MV-4-11 (cell line): ENCODE measurements at regions not wholly inside any gene's neighbourhood (a gene's known extent, or its start where the extent isn't known, plus 50 kb on each side); places are given as distances from the start of the nearest gene placed in this dataset.

Experiments
- DNase-seq: peaks from one replicate; lab custom pipeline; 2025; lab: John Stamatoyannopoulos, UW

- no peak for DNase-seq
Measured at GRCh38 chr18:2424420-2424819, 146.9 kb downstream of the METTL4 start.

GRCh38 chr18:2425426-2426317 lies 145.6 kb downstream of the METTL4 start:
- no peak for DNase-seq

GRCh38 chr18:2430191-2430590 lies 141.1 kb downstream of the METTL4 start:
- DNase-seq: no peak

GRCh38 chr18:2431806-2432205 lies 139.5 kb downstream of the METTL4 start:
- DNase-seq: no peak

- no peak for DNase-seq
Measured at GRCh38 chr18:2433366-2433765, 137.9 kb downstream of the METTL4 start.

GRCh38 chr18:2441544-2441943 lies 129.8 kb downstream of the METTL4 start:
- no peak for DNase-seq

- peak; percentile 64 for DNase-seq
Measured at GRCh38 chr18:2442006-2442405, 129.3 kb downstream of the METTL4 start.

- no peak for DNase-seq
Measured at GRCh38 chr18:2442726-2443275, 128.5 kb downstream of the METTL4 start.

- peak; percentile 75 for DNase-seq
Measured at GRCh38 chr18:2444201-2444875, 127.0 kb downstream of the METTL4 start.

GRCh38 chr18:2448565-2449151 lies 122.6 kb downstream of the METTL4 start:
- DNase-seq: peak; percentile 80

GRCh38 chr18:2451556-2451955 lies 119.7 kb downstream of the METTL4 start:
- no peak for DNase-seq

GRCh38 chr18:2459886-2460285 lies 111.4 kb downstream of the METTL4 start:
- DNase-seq: no peak

- no peak for DNase-seq
Measured at GRCh38 chr18:2466978-2467377, 104.3 kb downstream of the METTL4 start.

GRCh38 chr18:2468051-2468450 lies 103.3 kb downstream of the METTL4 start:
- DNase-seq: no peak

- DNase-seq: no peak
Measured at GRCh38 chr18:2471523-2471922, 99.8 kb downstream of the METTL4 start.

GRCh38 chr18:2478662-2479061 lies 92.6 kb downstream of the METTL4 start:
- no peak for DNase-seq

GRCh38 chr18:2480536-2480935 lies 90.8 kb downstream of the METTL4 start:
- no peak for DNase-seq

GRCh38 chr18:2482706-2483475 lies 88.4 kb downstream of the METTL4 start:
- DNase-seq: no peak

- DNase-seq: no peak
Measured at GRCh38 chr18:2485983-2486382, 85.3 kb downstream of the METTL4 start.

- no peak for DNase-seq
Measured at GRCh38 chr18:2486426-2486825, 84.9 kb downstream of the METTL4 start.
